Hepatocyte (in vitro differentiated cells): ENCODE measurements at regions not wholly inside any gene's neighbourhood (a gene's known extent, or its start where the extent isn't known, plus 50 kb on each side); places are given as distances from the start of the nearest gene placed in this dataset.

Source experiments
- DNase-seq: peaks from one replicate; pipeline ENCODE4 v3.0.0-alpha.2; 2016; ENCODE audit warnings: low spot score
- H2AFZ ChIP-seq: fragments of 200-600 bp; sonication (generic); 2 replicates; pipeline ENCODE4 v1.6.0; 2016; ENCODE audit warnings: antibody characterized with exemption, mild to moderate bottlenecking
- H3K27ac ChIP-seq: fragments of 200-600 bp; sonication (generic); 2 replicates; pipeline ENCODE4 v1.5.1; 2016; ENCODE audit warnings: mild to moderate bottlenecking
- H3K27me3 ChIP-seq: fragments of 200-600 bp; sonication (generic); 2 replicates; pipeline ENCODE4 v1.6.1; 2016
- H3K36me3 ChIP-seq: fragments of 200-600 bp; sonication (generic); replicated peaks from 2 replicates; pipeline ENCODE4 v1.5.1; 2016; ENCODE audit warnings: low read depth; ENCODE audit not compliant: insufficient read depth
- H3K4me1 ChIP-seq: fragments of 200-600 bp; sonication (generic); 2 replicates; pipeline ENCODE4 v1.5.1; 2016; ENCODE audit warnings: mild to moderate bottlenecking, moderate library complexity; ENCODE audit not compliant: insufficient read depth
- H3K4me2 ChIP-seq: fragments of 200-600 bp; sonication (generic); 2 replicates; pipeline ENCODE4 v1.6.0; 2016
- H3K4me3 ChIP-seq: fragments of 200-600 bp; sonication (generic); 2 replicates; pipeline ENCODE4 v1.5.1; 2016; ENCODE audit warnings: mild to moderate bottlenecking
- H3K79me2 ChIP-seq: fragments of 200-600 bp; sonication (generic); 2 replicates; pipeline ENCODE4 v1.6.0; 2017; ENCODE audit warnings: mild to moderate bottlenecking
- H3K9me2 ChIP-seq: fragments of 200-600 bp; sonication (generic); replicated peaks from 2 replicates; pipeline ENCODE4 v1.6.0; 2017; ENCODE audit warnings: mild to moderate bottlenecking; ENCODE audit not compliant: insufficient read depth
- H3K9me3 ChIP-seq: fragments of 200-600 bp; sonication (generic); 2 replicates; pipeline ENCODE4 v1.5.1; 2016; ENCODE audit warnings: low read depth, mild to moderate bottlenecking
- H4K20me1 ChIP-seq: fragments of 200-600 bp; sonication (generic); 2 replicates; pipeline ENCODE4 v1.6.0; 2016; ENCODE audit warnings: mild to moderate bottlenecking; ENCODE audit not compliant: insufficient read depth, poor library complexity, severe bottlenecking
- EZH2 ChIP-seq: fragments of 200-600 bp; sonication (generic); IDR thresholded peaks from 2 replicates; pipeline ENCODE4 v1.6.1; 2016; ENCODE audit warnings: antibody characterized with exemption, mild to moderate bottlenecking, borderline replicate concordance
- EZH2phosphoT487 ChIP-seq: fragments of 200-600 bp; sonication (generic); IDR thresholded peaks from one replicate; pipeline ENCODE4 v1.6.1; 2018; ENCODE audit warnings: antibody characterized with exemption, mild to moderate bottlenecking, low read depth, moderate library complexity; ENCODE audit not compliant: unreplicated experiment, severe bottlenecking
- WGBS: methylation state at CpG from one replicate; pipeline ENCODE4 v1.1.6; 2016; ENCODE audit warnings: low lambda C conversion rate; ENCODE audit errors: missing lambda C conversion rate; 5-methylcytosine and 5-hydroxymethylcytosine counted together
- TF ChIP-seq, protein P1 (sequence below): fragments of 200-600 bp; sonication (generic); IDR thresholded peaks from 2 replicates; pipeline ENCODE4 v1.5.1; 2016; ENCODE audit warnings: antibody characterized with exemption, mild to moderate bottlenecking; ENCODE audit not compliant: poor library complexity

DNA sequence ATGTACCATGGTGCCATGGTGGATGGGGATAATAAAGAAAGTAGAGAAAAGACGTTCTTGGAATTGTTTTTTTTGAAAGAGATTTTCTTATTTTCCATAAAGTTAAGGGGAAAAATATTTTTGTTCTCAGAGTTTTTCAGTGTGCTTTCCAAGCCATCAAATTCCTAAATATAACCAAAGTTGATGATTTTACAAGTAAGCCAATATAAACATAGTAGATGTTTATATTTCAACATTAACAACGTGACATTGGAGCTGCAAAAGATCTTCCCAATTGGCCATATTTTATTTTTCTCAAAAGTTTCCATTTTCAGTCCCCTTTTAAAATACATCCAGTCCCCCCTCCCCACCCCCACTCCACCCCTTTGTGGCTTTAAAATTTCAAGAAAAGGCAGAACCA is 80.9 kb upstream of the PICALM start:
- H3K27me3 ChIP-seq, result no peaks in the 10 kb centered on the region
- no peak for TF ChIP-seq EZH2phosphoT487
- TF ChIP-seq, protein P1, sequence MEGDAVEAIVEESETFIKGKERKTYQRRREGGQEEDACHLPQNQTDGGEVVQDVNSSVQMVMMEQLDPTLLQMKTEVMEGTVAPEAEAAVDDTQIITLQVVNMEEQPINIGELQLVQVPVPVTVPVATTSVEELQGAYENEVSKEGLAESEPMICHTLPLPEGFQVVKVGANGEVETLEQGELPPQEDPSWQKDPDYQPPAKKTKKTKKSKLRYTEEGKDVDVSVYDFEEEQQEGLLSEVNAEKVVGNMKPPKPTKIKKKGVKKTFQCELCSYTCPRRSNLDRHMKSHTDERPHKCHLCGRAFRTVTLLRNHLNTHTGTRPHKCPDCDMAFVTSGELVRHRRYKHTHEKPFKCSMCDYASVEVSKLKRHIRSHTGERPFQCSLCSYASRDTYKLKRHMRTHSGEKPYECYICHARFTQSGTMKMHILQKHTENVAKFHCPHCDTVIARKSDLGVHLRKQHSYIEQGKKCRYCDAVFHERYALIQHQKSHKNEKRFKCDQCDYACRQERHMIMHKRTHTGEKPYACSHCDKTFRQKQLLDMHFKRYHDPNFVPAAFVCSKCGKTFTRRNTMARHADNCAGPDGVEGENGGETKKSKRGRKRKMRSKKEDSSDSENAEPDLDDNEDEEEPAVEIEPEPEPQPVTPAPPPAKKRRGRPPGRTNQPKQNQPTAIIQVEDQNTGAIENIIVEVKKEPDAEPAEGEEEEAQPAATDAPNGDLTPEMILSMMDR, result no peak
- TF ChIP-seq EZH2, result no peak
- no peak overlapping the region for H3K4me2 ChIP-seq
- H4K20me1 ChIP-seq, result no peaks in the 10 kb centered on the region
- no peaks in the 10 kb centered on the region for H3K9me3 ChIP-seq
- DNase-seq, result no peak
- no peaks in the 10 kb centered on the region for H3K36me3 ChIP-seq
- H3K4me1 ChIP-seq, result peaks cover 17% of the 10 kb centered on the region
- no peaks in the 10 kb centered on the region for H3K79me2 ChIP-seq
- H3K27ac ChIP-seq, result no peak overlapping the region
- H2AFZ ChIP-seq, result no peak overlapping the region
- no peaks in the 10 kb centered on the region for H3K9me2 ChIP-seq
- no peak overlapping the region for H3K4me3 ChIP-seq
- 52% methylated on average over 2 of the region's 2 CpGs for WGBS

DNA sequence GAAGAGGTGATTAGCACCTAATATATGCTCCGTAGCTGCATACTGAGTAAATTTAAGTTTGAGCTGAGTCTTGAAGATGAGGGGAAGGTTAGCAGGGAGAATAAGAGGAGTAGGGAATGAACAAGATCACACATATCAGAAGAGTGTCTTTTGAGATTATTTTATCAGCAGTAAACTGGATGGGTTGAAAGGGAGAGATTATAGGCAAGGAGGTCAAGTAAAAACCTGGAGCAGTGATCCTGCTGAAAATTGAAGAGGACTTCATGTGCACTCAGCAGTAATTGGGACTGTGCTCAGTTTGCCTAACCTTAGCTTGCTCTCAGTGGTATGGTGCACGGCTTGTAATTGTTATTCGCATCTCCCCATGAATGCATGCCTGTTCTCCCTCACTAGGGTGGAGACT is 79.5 kb upstream of the PICALM start:
- Histone ChIP-seq H3K9me2 (no peaks in the 10 kb centered on the region), H3K4me3 (no peak overlapping the region), H3K79me2 (no peaks in the 10 kb centered on the region), H3K27ac (no peak overlapping the region), H3K4me1 (peaks cover 20% of the 10 kb centered on the region), H3K27me3 (no peaks in the 10 kb centered on the region), H3K36me3 (no peaks in the 10 kb centered on the region), H4K20me1 (no peaks in the 10 kb centered on the region), H3K9me3 (no peaks in the 10 kb centered on the region), H2AFZ (no peak overlapping the region), H3K4me2 (no peak overlapping the region)
- WGBS, result 79% methylated on average over 3 of the region's 3 CpGs
- DNase-seq, result no peak
- no peak for TF ChIP-seq EZH2
- TF ChIP-seq, protein P1, result no peak
- no peak for TF ChIP-seq EZH2phosphoT487

DNA sequence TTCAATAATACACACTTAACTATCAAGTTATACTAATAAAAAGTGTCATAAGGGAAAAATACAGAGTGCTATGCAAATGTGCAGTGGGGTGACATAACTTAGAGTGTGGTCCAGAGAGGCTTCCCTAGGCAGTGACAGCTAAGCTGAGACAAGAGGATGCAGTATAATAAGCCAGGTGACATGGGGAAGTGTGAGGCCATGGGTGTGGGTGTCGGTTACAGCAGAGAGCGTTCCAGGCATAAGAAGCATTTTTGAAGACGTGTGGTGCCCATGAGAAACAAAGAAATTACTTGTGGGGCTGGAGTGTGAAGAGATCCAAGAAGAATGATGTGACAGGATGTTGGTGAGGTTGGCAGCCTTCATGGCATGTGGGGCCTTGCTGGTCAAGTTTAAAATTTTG is 78.1 kb upstream of the PICALM start:
- H3K4me3 ChIP-seq, result no peak overlapping the region
- TF ChIP-seq, protein P1, result no peak
- TF ChIP-seq EZH2phosphoT487 (no peak), EZH2 (no peak)
- H4K20me1 ChIP-seq, result no peaks in the 10 kb centered on the region
- no peaks in the 10 kb centered on the region for H3K9me3 ChIP-seq
- peaks cover 17% of the 10 kb centered on the region for H3K4me1 ChIP-seq
- no peaks in the 10 kb centered on the region for H3K36me3 ChIP-seq
- no peaks in the 10 kb centered on the region for H3K27me3 ChIP-seq
- DNase-seq, result no peak
- H3K79me2 ChIP-seq, result no peaks in the 10 kb centered on the region
- 94% methylated on average over 3 of the region's 3 CpGs for WGBS
- H3K4me2 ChIP-seq, result no peak overlapping the region
- H2AFZ ChIP-seq, result no peak overlapping the region
- H3K9me2 ChIP-seq, result no peaks in the 10 kb centered on the region
- no peak overlapping the region for H3K27ac ChIP-seq
